Fibroblast of skin of back (primary cell): ENCODE measurements at regions not wholly inside any gene's neighbourhood (a gene's known extent, or its start where the extent isn't known, plus 50 kb on each side); places are given as distances from the start of the nearest gene placed in this dataset.

ENCODE experiments used
- DNase-seq: peaks from one replicate; pipeline ENCODE4 v3.0.0-alpha.2; 2013

- peak; percentile 70 for DNase-seq
Measured at GRCh38 chr22:46078241-46079092, 71.9 kb upstream of the PPARA start.

GRCh38 chr22:46079093-46079860, 71.0 kb upstream of the PPARA start:
- DNase-seq = no peak

GRCh38 chr22:46079861-46080821, 70.2 kb upstream of the PPARA start:
- peak; percentile 86 for DNase-seq

- DNase-seq = no peak
Measured at GRCh38 chr22:46081036-46081830, 69.1 kb upstream of the PPARA start.

GRCh38 chr22:46081831-46082210, 68.5 kb upstream of the PPARA start:
- DNase-seq = no peak

- no peak for DNase-seq
Measured at GRCh38 chr22:46082633-46083032, 67.7 kb upstream of the PPARA start.

- no peak for DNase-seq
Measured at GRCh38 chr22:46083383-46084350, 66.7 kb upstream of the PPARA start.

- no peak for DNase-seq
Measured at GRCh38 chr22:46084376-46084775, 66.0 kb upstream of the PPARA start.

- no peak for DNase-seq
Measured at GRCh38 chr22:46084943-46085827, 65.1 kb upstream of the PPARA start.

GRCh38 chr22:46085828-46086576, 64.3 kb upstream of the PPARA start:
- DNase-seq = peak; percentile 80

- DNase-seq = no peak
Measured at GRCh38 chr22:46086577-46087335, 63.6 kb upstream of the PPARA start.

- no peak for DNase-seq
Measured at GRCh38 chr22:46087336-46087690, 63.0 kb upstream of the PPARA start.

- peak; percentile 87 for DNase-seq
Measured at GRCh38 chr22:46087816-46088277, 62.5 kb upstream of the PPARA start.

- DNase-seq = peak; percentile 65
Measured at GRCh38 chr22:46088541-46089311, 61.6 kb upstream of the PPARA start.

- no peak for DNase-seq
Measured at GRCh38 chr22:46089426-46090035, 60.8 kb upstream of the PPARA start.

- DNase-seq = no peak
Measured at GRCh38 chr22:46090036-46090591, 60.2 kb upstream of the PPARA start.
